Tibial artery (tissue), 4 donors: ENCODE measurements at regions not wholly inside any gene's neighbourhood (a gene's known extent, or its start where the extent isn't known, plus 50 kb on each side); places are given as distances from the start of the nearest gene placed in this dataset.

Experiments
- DNase-seq, 2 donors: peaks; one replicate each; pipeline ENCODE4 v3.0.0-alpha.2; 2019
- H3K27ac ChIP-seq, 2 donors: fragments of 200-600 bp; sonication (generic) in 1 of 2; 1 replicate in 1 of 2; 2 replicates in 1 of 2; pipeline ENCODE4 v1.5.1; 2018 to 2019; ENCODE audit warnings: mild to moderate bottlenecking in 1 of 2
- H3K27me3 ChIP-seq, 2 donors: fragments of 200-600 bp; sonication (generic) in 1 of 2; one replicate each; pipeline versions ENCODE4 v1.5.1 to v1.6.0; 2016 to 2019
- H3K36me3 ChIP-seq, 3 donors: fragments of 200-600 bp; sonication (generic) in 2 of 3; one replicate each; pipeline ENCODE4 v1.5.1; 2016 to 2019; ENCODE audit warnings: mild to moderate bottlenecking in 2 of 3
- H3K4me1 ChIP-seq, 4 donors: fragments of 200-600 bp; sonication (generic) in 2 of 4; 1 replicate in 3 of 4; 2 replicates in 1 of 4; pipeline ENCODE4 v1.5.1; 2016 to 2019
- H3K4me3 ChIP-seq, 2 donors: fragments of 200-600 bp; sonication (generic) in 1 of 2; 1 replicate in 1 of 2; 2 replicates in 1 of 2; pipeline ENCODE4 v1.5.1; 2018 to 2019; ENCODE audit warnings: mild to moderate bottlenecking in 2 of 2
- H3K9me3 ChIP-seq, 3 donors: fragments of 200-600 bp; sonication (generic) in 1 of 3; one replicate each; pipeline ENCODE4 v1.5.1; 2016 to 2019
- CTCF ChIP-seq, 2 experiments: fragments of 200-600 bp in 1 of 2; fragments of 450-650 bp in 1 of 2; IDR thresholded peaks; one replicate each; pipeline ENCODE4 v1.5.1; 2017 to 2019; ENCODE audit warnings: antibody characterized with exemption in 2 of 2, mild to moderate bottlenecking in 1 of 2, moderate library complexity in 1 of 2
- intact Hi-C: fragments of 100-400 bp; cut with DNase I; formaldehyde crosslinking; loops from one replicate; pipeline ENCODE4 v1.15.0; 2023; ENCODE audit warnings: low total_unique reads

- TF ChIP-seq CTCF (IDR thresholded peaks at IDR 0.05): no peak
- DNase-seq: no peak
- no peak overlapping the region for H3K27ac ChIP-seq
- H3K4me3 ChIP-seq: no peak overlapping the region
- no peaks in the 10 kb centered on the region for H3K36me3 ChIP-seq
- no peaks in the 10 kb centered on the region for H3K9me3 ChIP-seq
- intact Hi-C loops: no loop called here
- no peaks in the 10 kb centered on the region for H3K27me3 ChIP-seq
- no peaks in the 10 kb centered on the region for H3K4me1 ChIP-seq
Measured at GRCh38 chr2:58985541-58985940, 744.4 kb upstream of the FANCL start.

- TF ChIP-seq CTCF (IDR thresholded peaks at IDR 0.05): no peak
Measured at GRCh38 chr2:58984731-58985130, 743.6 kb upstream of the FANCL start.

GRCh38 chr2:58983111-58983510 is 742.0 kb upstream of the FANCL start:
- no peaks in the 10 kb centered on the region for H3K36me3 ChIP-seq
- TF ChIP-seq CTCF (IDR thresholded peaks at IDR 0.05): no peak
- H3K27ac ChIP-seq: no peak overlapping the region
- no peak overlapping the region for H3K4me3 ChIP-seq
- H3K9me3 ChIP-seq: no peaks in the 10 kb centered on the region
- intact Hi-C loops: no loop called here
- no peaks in the 10 kb centered on the region for H3K27me3 ChIP-seq
- no peaks in the 10 kb centered on the region for H3K4me1 ChIP-seq
- DNase-seq: no peak

More at GRCh38 chr2:58984731-58985130, 743.6 kb upstream of the FANCL start:
- intact Hi-C loops: no loop called here
- H3K27ac ChIP-seq: no peak overlapping the region
- no peaks in the 10 kb centered on the region for H3K27me3 ChIP-seq
- no peak overlapping the region for H3K4me3 ChIP-seq
- no peaks in the 10 kb centered on the region for H3K36me3 ChIP-seq
- DNase-seq: no peak
- H3K9me3 ChIP-seq: no peaks in the 10 kb centered on the region
- no peaks in the 10 kb centered on the region for H3K4me1 ChIP-seq

GRCh38 chr2:58981237-58981636 is 740.1 kb upstream of the FANCL start:
- TF ChIP-seq CTCF (IDR thresholded peaks at IDR 0.05): no peak
- Histone ChIP-seq H3K27me3 (no peaks in the 10 kb centered on the region), H3K9me3 (no peaks in the 10 kb centered on the region), H3K4me3 (no peak overlapping the region), H3K27ac (no peak overlapping the region), H3K4me1 (no peaks in the 10 kb centered on the region), H3K36me3 (no peaks in the 10 kb centered on the region)
- intact Hi-C loops: no loop called here
- no peak for DNase-seq

- no peak for DNase-seq
- intact Hi-C loops: no loop called here
- no peak for TF ChIP-seq CTCF (IDR thresholded peaks at IDR 0.05)
Measured at GRCh38 chr2:58976375-58977071, 735.4 kb upstream of the FANCL start.

GRCh38 chr2:58974881-58975280 is 733.8 kb upstream of the FANCL start:
- intact Hi-C loops: no loop called here
- Histone ChIP-seq H3K9me3 (no peaks in the 10 kb centered on the region), H3K4me3 (no peak overlapping the region), H3K27me3 (no peaks in the 10 kb centered on the region), H3K4me1 (no peaks in the 10 kb centered on the region), H3K36me3 (no peaks in the 10 kb centered on the region), H3K27ac (no peak overlapping the region)
- no peak for TF ChIP-seq CTCF (IDR thresholded peaks at IDR 0.05)
- DNase-seq: no peak

More at GRCh38 chr2:58976375-58977071, 735.4 kb upstream of the FANCL start:
- no peak overlapping the region for H3K27ac ChIP-seq
- no peaks in the 10 kb centered on the region for H3K4me1 ChIP-seq
- no peaks in the 10 kb centered on the region for H3K27me3 ChIP-seq
- no peak overlapping the region for H3K4me3 ChIP-seq
- H3K9me3 ChIP-seq: no peaks in the 10 kb centered on the region
- H3K36me3 ChIP-seq: no peaks in the 10 kb centered on the region
